ENCODE measurements at regions not wholly inside any gene's neighbourhood (a gene's known extent, or its start where the extent isn't known, plus 50 kb on each side); places are given as distances from the start of the nearest gene placed in this dataset.
"Not testable (repeated sequence)": the region's sequence is repeated elsewhere in the genome, so short reads cannot be mapped to it uniquely, and the experiment has no call there.

DNA sequence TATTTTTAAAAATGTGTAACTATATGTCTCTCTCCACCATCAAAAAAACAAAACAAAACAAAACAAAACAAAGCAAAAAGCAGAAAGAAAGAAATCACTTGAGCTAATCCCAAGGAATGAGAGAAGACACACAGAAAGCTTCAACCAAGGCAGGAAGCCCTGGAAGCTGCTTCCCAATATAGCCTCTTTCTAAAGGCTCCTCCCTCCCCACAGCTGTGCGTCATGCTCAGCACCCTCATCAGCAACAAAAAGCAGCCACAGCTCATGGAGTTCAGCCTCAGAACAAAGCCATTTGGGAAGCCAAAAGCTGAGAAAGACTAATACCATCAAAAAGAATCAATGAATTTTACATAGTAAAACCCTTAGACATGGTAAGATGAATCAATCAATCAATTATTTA lies 501.6 kb upstream of the SMIM31 start:
- TF ChIP-seq, protein P1, sequence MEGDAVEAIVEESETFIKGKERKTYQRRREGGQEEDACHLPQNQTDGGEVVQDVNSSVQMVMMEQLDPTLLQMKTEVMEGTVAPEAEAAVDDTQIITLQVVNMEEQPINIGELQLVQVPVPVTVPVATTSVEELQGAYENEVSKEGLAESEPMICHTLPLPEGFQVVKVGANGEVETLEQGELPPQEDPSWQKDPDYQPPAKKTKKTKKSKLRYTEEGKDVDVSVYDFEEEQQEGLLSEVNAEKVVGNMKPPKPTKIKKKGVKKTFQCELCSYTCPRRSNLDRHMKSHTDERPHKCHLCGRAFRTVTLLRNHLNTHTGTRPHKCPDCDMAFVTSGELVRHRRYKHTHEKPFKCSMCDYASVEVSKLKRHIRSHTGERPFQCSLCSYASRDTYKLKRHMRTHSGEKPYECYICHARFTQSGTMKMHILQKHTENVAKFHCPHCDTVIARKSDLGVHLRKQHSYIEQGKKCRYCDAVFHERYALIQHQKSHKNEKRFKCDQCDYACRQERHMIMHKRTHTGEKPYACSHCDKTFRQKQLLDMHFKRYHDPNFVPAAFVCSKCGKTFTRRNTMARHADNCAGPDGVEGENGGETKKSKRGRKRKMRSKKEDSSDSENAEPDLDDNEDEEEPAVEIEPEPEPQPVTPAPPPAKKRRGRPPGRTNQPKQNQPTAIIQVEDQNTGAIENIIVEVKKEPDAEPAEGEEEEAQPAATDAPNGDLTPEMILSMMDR (IDR thresholded peaks at IDR 0.05; ENCODE audit: unreplicated experiment): no peak
- H3K9me3 Mint-ChIP-seq (ENCODE audit: unreplicated experiment): no peaks in the 10 kb centered on the region
- peak; percentile 8 for DNase-seq (ENCODE audit: unreplicated experiment)
- no peak overlapping the region for H3K27ac Mint-ChIP-seq (ENCODE audit: low read depth, unreplicated experiment)
- no peaks in the 10 kb centered on the region for H3K4me1 Mint-ChIP-seq (ENCODE audit: insufficient read depth, unreplicated experiment)
- H3K36me3 Mint-ChIP-seq (ENCODE audit: insufficient read depth, unreplicated experiment): no peaks in the 10 kb centered on the region
- H3K4me3 Mint-ChIP-seq (ENCODE audit: unreplicated experiment): no peak overlapping the region
- ChIA-PET CTCF (no interaction called here), POLR2A (no interaction called here)
- no TSS peak for BruUV-seq (replicated peaks)
- H3K27me3 Mint-ChIP-seq (ENCODE audit: insufficient read depth, unreplicated experiment): no peaks in the 10 kb centered on the region
- intact Hi-C loops (cut with micrococcal nuclease): no loop called here

DNA sequence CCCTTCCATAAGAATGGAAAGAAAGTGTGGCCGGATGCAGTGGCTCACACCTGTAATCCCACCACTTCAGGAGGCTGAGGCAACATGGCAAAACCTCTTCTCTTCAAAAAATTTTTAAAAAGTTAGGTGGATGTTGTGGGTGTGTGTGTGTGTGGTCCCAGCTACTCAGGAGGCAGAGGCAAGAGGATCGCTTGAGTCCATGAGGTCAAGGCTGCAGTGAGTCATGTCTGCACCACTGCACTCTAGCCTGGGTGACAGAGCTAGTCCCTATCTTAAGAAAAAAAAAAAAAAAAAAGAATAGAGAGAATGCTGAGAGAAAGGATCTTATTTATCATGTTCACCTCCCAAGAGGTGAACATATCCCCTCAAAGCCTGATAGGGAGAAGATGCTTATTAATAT lies 492.1 kb upstream of the SMIM31 start:
- no peaks in the 10 kb centered on the region for H3K4me1 Mint-ChIP-seq (ENCODE audit: insufficient read depth, unreplicated experiment)
- H3K36me3 Mint-ChIP-seq (ENCODE audit: insufficient read depth, unreplicated experiment): no peaks in the 10 kb centered on the region
- no TSS peak for BruUV-seq (replicated peaks)
- no peak overlapping the region for H3K4me3 Mint-ChIP-seq (ENCODE audit: unreplicated experiment)
- ChIA-PET POLR2A (no interaction called here), CTCF (interaction anchor here (0.6 kb wide), 1 partner anchor 22 kb away, joined by 3 read pairs; no protein-coding TSS in a partner anchor)
- intact Hi-C loops (cut with micrococcal nuclease): no loop called here
- H3K27ac Mint-ChIP-seq (ENCODE audit: low read depth, unreplicated experiment): no peak overlapping the region
- DNase-seq (ENCODE audit: unreplicated experiment): no peak
- TF ChIP-seq, protein P1 (IDR thresholded peaks at IDR 0.05; ENCODE audit: unreplicated experiment): no peak
- H3K9me3 Mint-ChIP-seq (ENCODE audit: unreplicated experiment): peaks cover 7% of the 10 kb centered on the region
- no peaks in the 10 kb centered on the region for H3K27me3 Mint-ChIP-seq (ENCODE audit: insufficient read depth, unreplicated experiment)

DNA sequence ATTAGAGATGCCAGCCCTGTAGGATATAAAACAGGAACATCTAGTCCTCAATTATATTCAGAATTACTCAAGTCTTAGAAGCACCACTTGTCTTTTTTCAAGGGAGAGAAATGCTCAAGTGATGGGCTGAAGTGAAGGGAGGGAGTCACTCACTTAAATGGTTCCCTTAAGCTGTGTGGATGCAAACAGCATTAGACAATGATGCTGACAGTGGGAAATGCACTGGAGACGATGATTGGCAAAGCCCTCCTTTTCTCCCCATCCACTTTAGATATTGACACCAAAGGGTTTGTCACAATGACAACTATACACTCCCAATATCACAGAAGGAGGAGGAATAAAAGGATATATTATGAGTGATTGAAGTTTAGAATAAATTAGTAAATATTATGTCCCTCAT lies 491.4 kb upstream of the SMIM31 start:
- H3K27me3 Mint-ChIP-seq (ENCODE audit: insufficient read depth, unreplicated experiment); POLR2A ChIA-PET; BruUV-seq (replicated peaks); H3K4me1 Mint-ChIP-seq (ENCODE audit: insufficient read depth, unreplicated experiment); H3K36me3 Mint-ChIP-seq (ENCODE audit: insufficient read depth, unreplicated experiment); H3K4me3 Mint-ChIP-seq (ENCODE audit: unreplicated experiment); H3K9me3 Mint-ChIP-seq (ENCODE audit: unreplicated experiment); H3K27ac Mint-ChIP-seq (ENCODE audit: low read depth, unreplicated experiment); DNase-seq (ENCODE audit: unreplicated experiment); intact Hi-C loops (cut with micrococcal nuclease): not testable (repeated sequence)
- CTCF ChIA-PET: interaction anchor here (0.6 kb wide), 1 partner anchor 22 kb away, joined by 3 read pairs; no protein-coding TSS in a partner anchor

DNA sequence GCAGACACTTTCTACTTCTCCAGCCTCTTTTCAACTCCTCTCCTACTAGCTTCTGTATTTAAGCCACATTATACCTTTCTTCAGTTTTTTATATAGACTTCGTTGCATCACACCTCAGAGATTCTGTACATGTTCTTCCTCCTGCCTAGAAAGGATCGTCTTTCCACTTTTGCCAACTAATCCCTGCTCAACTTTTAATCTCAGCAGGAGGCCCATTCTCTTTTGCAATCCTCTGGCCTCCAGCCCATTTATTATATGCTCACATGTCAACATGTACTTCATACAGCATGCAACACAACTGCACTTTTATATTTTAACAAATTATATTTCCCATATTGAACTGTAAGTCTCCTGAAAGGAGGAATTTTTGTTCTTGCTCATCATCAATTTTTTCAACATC lies 476.5 kb upstream of the SMIM31 start:
- peak; percentile 81 for DNase-seq (ENCODE audit: unreplicated experiment)
- intact Hi-C loops (cut with micrococcal nuclease); H3K4me3 Mint-ChIP-seq (ENCODE audit: unreplicated experiment); BruUV-seq (replicated peaks); H3K4me1 Mint-ChIP-seq (ENCODE audit: insufficient read depth, unreplicated experiment); H3K36me3 Mint-ChIP-seq (ENCODE audit: insufficient read depth, unreplicated experiment); H3K27me3 Mint-ChIP-seq (ENCODE audit: insufficient read depth, unreplicated experiment); H3K27ac Mint-ChIP-seq (ENCODE audit: low read depth, unreplicated experiment); H3K9me3 Mint-ChIP-seq (ENCODE audit: unreplicated experiment); CTCF ChIA-PET: not testable (repeated sequence)
- POLR2A ChIA-PET: interaction anchor here (0.7 kb wide), 1 partner anchor 172 kb away, joined by 3 read pairs; no protein-coding TSS in a partner anchor

DNA sequence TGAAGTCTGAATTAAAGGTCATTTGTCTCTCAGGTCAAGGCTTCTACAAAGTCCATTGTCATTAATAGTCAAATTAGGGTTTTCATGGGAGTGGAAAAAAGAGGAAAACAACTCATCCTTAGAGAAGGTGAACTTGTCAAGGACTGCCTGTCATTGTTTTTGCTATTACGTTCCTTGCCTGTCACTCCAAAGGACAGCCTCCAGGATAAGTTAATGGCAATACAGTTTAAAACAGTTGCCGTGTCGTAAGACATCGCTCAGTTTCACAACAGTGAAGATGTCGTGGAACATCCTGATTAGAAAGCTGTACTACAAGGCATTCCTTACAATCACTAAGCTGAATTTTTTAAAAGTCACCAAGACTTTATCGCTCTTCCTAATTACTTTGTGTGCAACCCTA lies 466.8 kb upstream of the SMIM31 start:
- H3K4me3 Mint-ChIP-seq (ENCODE audit: unreplicated experiment): no peak overlapping the region
- POLR2A ChIA-PET: no interaction called here
- H3K4me1 Mint-ChIP-seq (ENCODE audit: insufficient read depth, unreplicated experiment): no peaks in the 10 kb centered on the region
- H3K27ac Mint-ChIP-seq (ENCODE audit: low read depth, unreplicated experiment): no peak overlapping the region
- no peaks in the 10 kb centered on the region for H3K9me3 Mint-ChIP-seq (ENCODE audit: unreplicated experiment)
- BruUV-seq (replicated peaks): no TSS peak
- TF ChIP-seq, protein P1 (IDR thresholded peaks at IDR 0.05; ENCODE audit: unreplicated experiment): no peak
- no peaks in the 10 kb centered on the region for H3K36me3 Mint-ChIP-seq (ENCODE audit: insufficient read depth, unreplicated experiment)
- CTCF ChIA-PET: interaction anchor here (0.6 to 1.2 kb wide), 2 partner anchors 15 to 562 kb away, joined by 3 read pairs; no protein-coding TSS in a partner anchor
- no peaks in the 10 kb centered on the region for H3K27me3 Mint-ChIP-seq (ENCODE audit: insufficient read depth, unreplicated experiment)
- intact Hi-C loops (cut with micrococcal nuclease): no loop called here
- no peak for DNase-seq (ENCODE audit: unreplicated experiment)

Measured in MCF 10A (cell line).